SU-DHL-6 (cell line): ENCODE measurements at regions not wholly inside any gene's neighbourhood (a gene's known extent, or its start where the extent isn't known, plus 50 kb on each side); places are given as distances from the start of the nearest gene placed in this dataset.

Source experiments
- H2AFZ ChIP-seq: fragments of 200-600 bp; sonication (generic); 2 replicates; pipeline ENCODE4 v1.6.1; 2014; ENCODE audit warnings: low read depth, mild to moderate bottlenecking, moderate library complexity, mixed read lengths, antibody characterized with exemption, low read length; ENCODE audit not compliant: severe bottlenecking
- H3F3A ChIP-seq: fragments of 200-600 bp; shearing (Covaris generic); 2 replicates; pipeline ENCODE4 v1.6.0; 2016; ENCODE audit warnings: antibody characterized with exemption, mild to moderate bottlenecking; ENCODE audit not compliant: insufficient read depth
- H3K27ac ChIP-seq: fragments of 200-600 bp; sonication (generic); 2 replicates; pipeline ENCODE4 v1.5.1; 2016; ENCODE audit warnings: low read depth, mild to moderate bottlenecking, low read length, moderate library complexity, mixed read lengths
- H3K27me3 ChIP-seq: fragments of 200-600 bp; sonication (generic), shearing (Covaris generic); 2 replicates; pipeline ENCODE4 v1.6.0; 2014; ENCODE audit warnings: mild to moderate bottlenecking, low read length
- H3K36me3 ChIP-seq: fragments of 200-600 bp; sonication (generic); 2 replicates; pipeline ENCODE4 v1.6.1; 2014; ENCODE audit warnings: mild to moderate bottlenecking, low read length, mixed read lengths
- H3K4me2 ChIP-seq: fragments of 300-600, 200-600 bp; shearing (Covaris generic), sonication (generic); 2 replicates; pipeline ENCODE4 v1.6.0; 2014; ENCODE audit warnings: low read length, low read depth, mild to moderate bottlenecking; ENCODE audit not compliant: poor library complexity, severe bottlenecking
- H3K4me3 ChIP-seq: fragments of 200-600 bp; sonication (generic); 2 replicates; pipeline ENCODE4 v1.5.1; 2014; ENCODE audit warnings: antibody characterized with exemption, low read length, mild to moderate bottlenecking, mixed read lengths; ENCODE audit not compliant: insufficient read depth, poor library complexity, severe bottlenecking
- H3K79me2 ChIP-seq: fragments of 200-600 bp; sonication (generic); 2 replicates; pipeline ENCODE4 v1.6.1; 2014; ENCODE audit warnings: mild to moderate bottlenecking, low read length, moderate library complexity; ENCODE audit not compliant: insufficient read depth
- H3K9ac ChIP-seq: fragments of 200-600 bp; sonication (generic); 2 replicates; pipeline ENCODE4 v1.7.0; 2014; ENCODE audit warnings: mild to moderate bottlenecking, low read length
- H3K9me2 ChIP-seq: fragments of 200-600 bp; sonication (generic); replicated peaks from 2 replicates; pipeline ENCODE4 v1.6.1; 2014; ENCODE audit warnings: low read length; ENCODE audit not compliant: insufficient read depth
- H3K9me3 ChIP-seq: fragments of 200-600 bp; sonication (generic); 2 replicates; pipeline ENCODE4 v1.6.1; 2014; ENCODE audit warnings: low read length, mixed read lengths; ENCODE audit not compliant: insufficient read depth
- H4K20me1 ChIP-seq: fragments of 200-600 bp; sonication (generic); 2 replicates; pipeline ENCODE4 v1.6.1; 2014; ENCODE audit warnings: low read depth, mild to moderate bottlenecking, antibody characterized with exemption, low read length, moderate library complexity, mixed read lengths
- EZH2phosphoT487 ChIP-seq: fragments of 200-600 bp; sonication (generic), shearing (Covaris generic); conservative IDR thresholded peaks from 2 replicates; pipeline ENCODE4 v1.6.1; 2018; ENCODE audit warnings: mild to moderate bottlenecking, antibody characterized with exemption, low read length, moderate library complexity, mixed read lengths
- TF ChIP-seq, protein P1 (sequence below): fragments of 200-600 bp; sonication (generic); IDR thresholded peaks from one replicate; pipeline ENCODE4 v1.5.1; 2017; ENCODE audit warnings: antibody characterized with exemption, mild to moderate bottlenecking, low read length, moderate library complexity; ENCODE audit not compliant: insufficient read depth, poor library complexity, severe bottlenecking

DNA sequence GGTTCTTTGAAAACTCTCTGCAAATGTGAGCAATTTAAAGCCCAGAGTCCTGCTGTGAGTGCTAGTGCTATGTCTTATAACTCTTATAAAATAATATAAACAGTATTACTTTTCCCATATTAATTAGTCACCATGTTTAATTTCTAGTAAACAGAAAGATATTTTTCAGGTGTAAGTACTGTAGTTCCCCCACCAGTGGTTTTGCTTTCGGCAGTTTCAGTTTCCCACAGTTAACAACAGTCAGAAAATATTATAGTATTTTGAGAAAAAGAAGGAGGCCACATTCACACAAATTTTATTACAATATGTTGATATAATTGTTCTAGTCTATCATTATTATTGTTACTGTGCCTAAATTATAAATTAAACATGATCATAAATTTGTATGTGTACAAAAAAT is 800.5 kb downstream of the LRFN5 start:
- Histone ChIP-seq H3K9ac (no peak overlapping the region), H3K4me2 (peak overlapping the region; percentile 4)

DNA sequence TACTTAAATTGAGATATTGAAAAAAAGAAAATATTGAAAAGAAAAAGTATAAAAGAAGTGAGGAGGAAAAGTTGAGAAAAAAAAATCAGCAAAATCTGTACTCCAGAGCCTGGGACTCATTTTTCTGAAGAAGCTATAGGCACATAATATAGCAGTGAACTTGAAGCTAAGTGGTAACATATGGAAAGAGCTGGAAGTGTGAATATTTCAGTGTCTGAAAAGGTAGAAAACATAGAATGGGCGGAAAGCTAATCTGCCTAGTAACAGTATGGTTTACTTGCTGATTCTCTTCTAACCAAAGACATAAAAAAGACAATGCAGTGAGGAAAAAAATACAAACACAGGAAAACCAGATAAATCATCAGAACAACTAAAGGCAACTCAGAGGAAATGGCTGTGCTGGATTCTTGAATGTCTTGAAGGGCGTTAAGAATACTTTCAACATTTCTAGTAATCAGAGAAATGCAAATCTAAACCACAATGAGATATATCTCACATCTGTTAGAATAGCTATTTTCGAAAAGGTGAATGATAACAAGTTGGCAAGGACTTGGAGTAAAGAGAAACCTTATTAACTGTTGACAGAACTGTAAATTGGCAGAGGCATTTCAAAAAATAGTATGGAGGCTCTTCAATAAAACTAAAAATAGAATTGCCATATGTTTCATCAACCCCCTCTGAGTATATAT is 784.6 kb downstream of the LRFN5 start:
- TF ChIP-seq EZH2phosphoT487: no peak
- TF ChIP-seq, protein P1, sequence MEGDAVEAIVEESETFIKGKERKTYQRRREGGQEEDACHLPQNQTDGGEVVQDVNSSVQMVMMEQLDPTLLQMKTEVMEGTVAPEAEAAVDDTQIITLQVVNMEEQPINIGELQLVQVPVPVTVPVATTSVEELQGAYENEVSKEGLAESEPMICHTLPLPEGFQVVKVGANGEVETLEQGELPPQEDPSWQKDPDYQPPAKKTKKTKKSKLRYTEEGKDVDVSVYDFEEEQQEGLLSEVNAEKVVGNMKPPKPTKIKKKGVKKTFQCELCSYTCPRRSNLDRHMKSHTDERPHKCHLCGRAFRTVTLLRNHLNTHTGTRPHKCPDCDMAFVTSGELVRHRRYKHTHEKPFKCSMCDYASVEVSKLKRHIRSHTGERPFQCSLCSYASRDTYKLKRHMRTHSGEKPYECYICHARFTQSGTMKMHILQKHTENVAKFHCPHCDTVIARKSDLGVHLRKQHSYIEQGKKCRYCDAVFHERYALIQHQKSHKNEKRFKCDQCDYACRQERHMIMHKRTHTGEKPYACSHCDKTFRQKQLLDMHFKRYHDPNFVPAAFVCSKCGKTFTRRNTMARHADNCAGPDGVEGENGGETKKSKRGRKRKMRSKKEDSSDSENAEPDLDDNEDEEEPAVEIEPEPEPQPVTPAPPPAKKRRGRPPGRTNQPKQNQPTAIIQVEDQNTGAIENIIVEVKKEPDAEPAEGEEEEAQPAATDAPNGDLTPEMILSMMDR: no peak
- H3K79me2 ChIP-seq: no peaks in the 10 kb centered on the region
- H3K36me3 ChIP-seq: no peaks in the 10 kb centered on the region
- H3K4me3 ChIP-seq: no peak overlapping the region
- no peaks in the 10 kb centered on the region for H3K9me2 ChIP-seq
- no peak overlapping the region for H3K9ac ChIP-seq
- H3K27me3 ChIP-seq: no peaks in the 10 kb centered on the region
- no peaks in the 10 kb centered on the region for H4K20me1 ChIP-seq
- H3F3A ChIP-seq: no peaks in the 10 kb centered on the region
- no peak overlapping the region for H3K27ac ChIP-seq
- H2AFZ ChIP-seq: no peak overlapping the region
- no peaks in the 10 kb centered on the region for H3K9me3 ChIP-seq
- no peak overlapping the region for H3K4me2 ChIP-seq

More for the DNA sequence above, 800.5 kb downstream of the LRFN5 start:
- Histone ChIP-seq H3K27ac (no peak overlapping the region), H3K79me2 (no peaks in the 10 kb centered on the region), H3K4me3 (no peak overlapping the region), H3K9me3 (no peaks in the 10 kb centered on the region), H3K27me3 (no peaks in the 10 kb centered on the region), H3K36me3 (peaks cover 2% of the 10 kb centered on the region; the same call in 1 of the 2 replicates), H3K9me2 (no peaks in the 10 kb centered on the region), H2AFZ (peak overlapping the region; percentile 43), H4K20me1 (no peaks in the 10 kb centered on the region), H3F3A (no peaks in the 10 kb centered on the region)
- TF ChIP-seq EZH2phosphoT487: no peak
- TF ChIP-seq, protein P1: no peak

DNA sequence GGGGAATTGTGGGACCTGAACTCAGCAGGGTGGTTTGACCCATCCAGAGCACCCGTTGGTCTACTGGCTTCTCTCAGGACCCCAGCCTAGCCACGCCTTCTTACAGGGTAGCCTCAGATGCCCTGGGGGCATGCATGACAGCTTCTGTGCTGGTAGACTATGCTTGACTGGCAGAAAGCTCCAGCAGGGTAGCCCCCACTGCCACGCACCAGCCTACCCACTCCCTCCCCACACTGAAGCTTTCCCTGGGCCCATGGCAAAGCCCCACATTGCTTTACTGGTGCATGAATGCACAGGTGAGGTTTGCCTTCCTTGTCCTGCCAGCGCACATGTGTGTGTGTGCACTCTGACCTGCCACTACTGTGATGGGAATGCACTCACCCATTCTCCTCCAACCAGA is 772.2 kb downstream of the LRFN5 start:
- no peak overlapping the region for H3K27ac ChIP-seq
- no peaks in the 10 kb centered on the region for H3K36me3 ChIP-seq
- H3K79me2 ChIP-seq: no peaks in the 10 kb centered on the region
- H3K4me3 ChIP-seq: no peak overlapping the region
- no peak overlapping the region for H3K4me2 ChIP-seq
- H3K9me2 ChIP-seq: no peaks in the 10 kb centered on the region
- H3K9ac ChIP-seq: no peak overlapping the region
- TF ChIP-seq, protein P1: no peak
- TF ChIP-seq EZH2phosphoT487: no peak
- H3K27me3 ChIP-seq: no peaks in the 10 kb centered on the region
- no peaks in the 10 kb centered on the region for H3F3A ChIP-seq
- no peaks in the 10 kb centered on the region for H3K9me3 ChIP-seq
- H4K20me1 ChIP-seq: no peaks in the 10 kb centered on the region
- H2AFZ ChIP-seq: no peak overlapping the region
